Panc1 (cell line): ENCODE measurements at regions not wholly inside any gene's neighbourhood (a gene's known extent, or its start where the extent isn't known, plus 50 kb on each side); places are given as distances from the start of the nearest gene placed in this dataset.

Experiments
- ATAC-seq: fragments of 200-7000 bp; cut with Tn5 transposase; 2 replicates; pipeline ENCODE4 v1.9.1; 2020; ENCODE audit warnings: mild to moderate bottlenecking, moderate library complexity
- BruUV-seq: library from RNA; stranded (reverse); fragments of 400-500 nt; replicated peaks from 2 replicates; lab custom pipeline; 2021; lab: Mats Ljungman, UMichigan
- CTCF ChIA-PET: fragments of 300-600 bp; sonication (Branson Sonifier 250); formaldehyde crosslinking; loops from one replicate; lab custom pipeline; 2022; ENCODE audit warnings: antibody characterized with exemption; lab: Charles Lee
- POLR2A ChIA-PET: fragments of 300-600 bp; sonication (Branson Sonifier 250); formaldehyde crosslinking; loops from one replicate; lab custom pipeline; 2022; ENCODE audit warnings: antibody characterized with exemption; lab: Charles Lee
- DNase-seq: peaks from one replicate; pipeline ENCODE4 v3.0.0-alpha.2; 2010; ENCODE audit warnings: low read depth, low spot score
- H3K27ac ChIP-seq: 2 replicates; pipeline ENCODE4 v1.5.1; 2011; ENCODE audit warnings: mild to moderate bottlenecking, low read length, inconsistent platforms
- H3K27me3 ChIP-seq: fragments of 200-500 bp; sonication (Bioruptor generic); 2 replicates; pipeline ENCODE4 v1.6.0; 2014; ENCODE audit warnings: low read length, inconsistent platforms; ENCODE audit not compliant: control insufficient read depth, insufficient read depth
- H3K36me3 ChIP-seq: fragments of 200-500 bp; sonication (Bioruptor generic); 2 replicates; pipeline ENCODE4 v1.5.1; 2014; ENCODE audit warnings: inconsistent platforms, mild to moderate bottlenecking, low read length, moderate library complexity; ENCODE audit not compliant: control insufficient read depth, insufficient read depth
- H3K4me1 ChIP-seq: 2 replicates; pipeline ENCODE4 v1.5.1; 2011; ENCODE audit warnings: inconsistent platforms, mild to moderate bottlenecking, low read length, moderate library complexity; ENCODE audit not compliant: control insufficient read depth, insufficient read depth
- H3K4me3 ChIP-seq, 2 experiments: 2 replicates each; pipeline ENCODE4 v1.5.1; 2011 to 2012; ENCODE audit warnings: low read depth in 2 of 2, low read length in 2 of 2, mild to moderate bottlenecking in 2 of 2, inconsistent platforms in 1 of 2, moderate library complexity in 1 of 2
- H3K9me3 ChIP-seq: fragments of 200-500 bp; sonication (Bioruptor generic); 2 replicates; pipeline ENCODE4 v1.5.1; 2014; ENCODE audit warnings: low read depth, mild to moderate bottlenecking, inconsistent platforms, low read length, moderate library complexity; ENCODE audit not compliant: control insufficient read depth, insufficient read depth
- CTCF ChIP-seq: fragments of 450-650 bp; IDR thresholded peaks from 2 replicates; pipeline ENCODE4 v1.5.1; 2017; ENCODE audit warnings: mild to moderate bottlenecking
- POLR2AphosphoS5 ChIP-seq: IDR thresholded peaks from 2 replicates; pipeline ENCODE4 v1.6.1; 2012; ENCODE audit warnings: mild to moderate bottlenecking, low read depth, low read length, moderate library complexity
- REST ChIP-seq, 2 experiments: IDR thresholded peaks; 2 replicates each; pipeline ENCODE4 v1.6.1; 2011 to 2012; ENCODE audit warnings: low read depth in 2 of 2, control low read depth in 1 of 2, low read length in 1 of 2, mild to moderate bottlenecking in 1 of 2, moderate library complexity in 1 of 2; ENCODE audit not compliant: insufficient read depth in 1 of 2
- SIN3A ChIP-seq: IDR thresholded peaks from 2 replicates; pipeline ENCODE4 v1.6.1; 2012; ENCODE audit warnings: low read depth, mild to moderate bottlenecking, low read length, moderate library complexity, borderline replicate concordance; ENCODE audit not compliant: insufficient read depth
- TCF7L2 ChIP-seq: IDR thresholded peaks from 2 replicates; pipeline ENCODE4 v1.6.1; 2011; ENCODE audit warnings: mild to moderate bottlenecking, low read depth, low read length, inconsistent platforms
- in situ Hi-C: cut with HindIII; loops from 2 replicates; pipeline ENCODE4 v1.10.0; 2016; ENCODE audit warnings: low sequenced_read_pairs, low pct_unique_long_range_greater_than_20kb
- intact Hi-C: fragments of 100-400 bp; cut with micrococcal nuclease; formaldehyde crosslinking; loops from one replicate; pipeline ENCODE4 v1.10.0; 2022; ENCODE audit not compliant: unreplicated experiment

- Histone ChIP-seq H3K9me3 (no peaks in the 10 kb centered on the region), H3K4me1 (no peaks in the 10 kb centered on the region; the same call in 1 of the 2 replicates), H3K4me3 (no peak overlapping the region), H3K27me3 (no peaks in the 10 kb centered on the region), H3K27ac (no peak overlapping the region), H3K36me3 (no peaks in the 10 kb centered on the region)
- BruUV-seq = no TSS peak
- intact Hi-C loops (no loop called here), in situ Hi-C loops (no loop called here)
- ChIA-PET CTCF (no interaction called here), POLR2A (interaction anchor here (0.7 kb wide), 1 partner anchor 106 kb away, joined by 4 read pairs; no protein-coding TSS in a partner anchor)
- no peak for DNase-seq
- TF ChIP-seq POLR2AphosphoS5 (no peak), CTCF (no peak), REST (IDR thresholded peaks at IDR 0.05; ENCODE audit: insufficient read depth in 1 of 2, low read depth in 2 of 2, low read length in 1 of 2) (no peak), SIN3A (no peak), TCF7L2 (no peak)
- ATAC-seq = no peak
Measured at GRCh38 chr5:173498286-173498685, 118.2 kb downstream of the BOD1 start.

- no peaks in the 10 kb centered on the region for H3K9me3 ChIP-seq
- H3K4me3 ChIP-seq = no peak overlapping the region
- ATAC-seq (no peak), DNase-seq (no peak)
- intact Hi-C loops = no loop called here
- BruUV-seq = no TSS peak
- no peaks in the 10 kb centered on the region for H3K27me3 ChIP-seq
- POLR2A ChIA-PET = no interaction called here
- in situ Hi-C loops = no loop called here
- TF ChIP-seq REST (IDR thresholded peaks at IDR 0.05; ENCODE audit: insufficient read depth in 1 of 2, low read depth in 2 of 2, low read length in 1 of 2) (no peak), SIN3A (no peak), POLR2AphosphoS5 (no peak), CTCF (no peak), TCF7L2 (no peak)
- H3K4me1 ChIP-seq = no peaks in the 10 kb centered on the region; the same call in 1 of the 2 replicates
- CTCF ChIA-PET = no interaction called here
- H3K27ac ChIP-seq = no peak overlapping the region
- no peaks in the 10 kb centered on the region for H3K36me3 ChIP-seq
Measured at GRCh38 chr5:173497685-173498084, 118.8 kb downstream of the BOD1 start.
